HG02970 (cell line): ENCODE measurements at regions not wholly inside any gene's neighbourhood (a gene's known extent, or its start where the extent isn't known, plus 50 kb on each side); places are given as distances from the start of the nearest gene placed in this dataset.
"Not testable (repeated sequence)": the region's sequence is repeated elsewhere in the genome, so short reads cannot be mapped to it uniquely, and the experiment has no call there.

Experiments
- ATAC-seq: cut with Tn5 transposase; IDR thresholded peaks from one replicate; pipeline ENCODE4 v1.9.1; 2021; ENCODE audit warnings: mild to moderate bottlenecking, moderate library complexity, moderate number of reproducible peaks; ENCODE audit not compliant: unreplicated experiment, low FRiP score

DNA sequence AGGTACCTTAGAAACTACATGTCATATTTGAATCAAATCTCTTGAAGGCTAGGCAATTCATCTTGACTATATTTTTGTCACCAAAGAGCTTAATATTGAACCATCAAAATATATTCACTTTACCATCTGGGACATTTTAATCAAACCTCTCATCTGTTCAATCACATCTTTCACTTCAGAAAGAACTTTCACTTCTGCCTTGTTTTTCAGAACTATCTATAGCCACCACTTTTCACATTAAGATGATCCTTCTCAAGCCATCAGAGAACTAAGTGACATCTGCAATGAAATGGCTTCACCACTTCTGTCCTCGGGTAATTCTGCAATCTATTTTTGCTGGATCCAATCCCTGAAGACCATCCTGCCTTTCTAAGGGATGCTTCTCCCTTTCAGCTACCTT lies 57.8 kb downstream of the OR2B2 start:
- no peak for ATAC-seq

DNA sequence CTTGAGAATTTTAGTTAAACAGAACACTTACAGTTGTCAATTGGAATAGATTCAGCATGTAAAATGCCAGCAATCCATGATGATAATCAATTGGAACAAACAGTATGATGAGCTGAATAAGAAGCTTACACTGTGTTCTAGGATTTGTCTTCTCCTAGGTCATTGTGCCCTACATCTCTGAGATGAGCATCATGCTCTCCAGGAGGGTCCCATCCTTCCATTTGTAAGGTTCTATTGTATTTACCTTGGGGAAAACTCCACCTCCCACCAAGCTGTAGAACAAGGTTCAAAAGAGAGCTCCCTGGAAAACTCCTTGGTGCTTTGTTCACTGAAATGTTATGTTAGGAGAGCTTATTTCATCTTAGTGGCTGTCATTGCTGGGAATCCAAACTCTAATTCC lies 60.8 kb downstream of the OR2B2 start:
- no peak for ATAC-seq

DNA sequence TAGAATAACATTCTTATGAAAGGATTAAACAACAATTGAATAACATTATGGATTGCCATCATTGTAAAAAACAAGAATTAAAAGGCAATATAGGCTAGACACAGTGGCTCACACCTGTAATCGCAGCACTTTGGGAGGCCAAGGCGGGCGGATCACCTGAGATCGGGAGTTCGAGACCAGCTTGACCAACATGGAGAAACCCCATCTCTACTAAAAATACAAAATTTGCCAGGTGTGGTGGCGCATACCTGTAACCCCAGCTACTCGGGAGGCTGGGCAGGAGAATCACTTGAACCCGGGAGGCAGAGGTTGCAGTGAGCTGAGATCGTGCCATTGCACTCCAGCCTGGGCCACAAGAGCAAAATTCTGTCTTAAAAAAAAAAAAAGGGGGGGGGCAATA lies 63.2 kb downstream of the OR2B2 start:
- not testable (repeated sequence) for ATAC-seq

DNA sequence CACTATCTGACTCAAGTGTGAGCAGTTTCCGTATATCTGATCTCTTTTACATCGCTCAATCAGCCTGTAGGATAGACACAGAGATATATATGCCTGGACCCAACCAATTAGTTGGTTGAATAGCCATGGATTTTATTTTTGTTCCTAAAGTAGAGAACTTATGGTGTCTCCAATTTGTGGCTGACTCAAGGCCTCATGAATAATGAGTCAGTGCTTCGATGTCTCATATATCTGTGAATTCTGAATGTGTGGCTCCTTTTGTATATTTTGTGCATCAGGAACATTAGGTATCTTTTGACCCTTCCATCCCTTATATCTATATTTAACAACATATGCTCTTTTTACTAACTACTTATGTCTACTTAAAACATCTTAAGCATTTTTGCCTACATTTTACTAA lies 64.5 kb downstream of the OR2B2 start:
- no peak for ATAC-seq

- ATAC-seq: no peak
These were observed 71.6 kb downstream of the OR2B2 start for GRCh38 chr6:27840572-27840971.

GRCh38 chr6:27839626-27840475 lies 72.3 kb downstream of the OR2B2 start:
- ATAC-seq: no peak

DNA sequence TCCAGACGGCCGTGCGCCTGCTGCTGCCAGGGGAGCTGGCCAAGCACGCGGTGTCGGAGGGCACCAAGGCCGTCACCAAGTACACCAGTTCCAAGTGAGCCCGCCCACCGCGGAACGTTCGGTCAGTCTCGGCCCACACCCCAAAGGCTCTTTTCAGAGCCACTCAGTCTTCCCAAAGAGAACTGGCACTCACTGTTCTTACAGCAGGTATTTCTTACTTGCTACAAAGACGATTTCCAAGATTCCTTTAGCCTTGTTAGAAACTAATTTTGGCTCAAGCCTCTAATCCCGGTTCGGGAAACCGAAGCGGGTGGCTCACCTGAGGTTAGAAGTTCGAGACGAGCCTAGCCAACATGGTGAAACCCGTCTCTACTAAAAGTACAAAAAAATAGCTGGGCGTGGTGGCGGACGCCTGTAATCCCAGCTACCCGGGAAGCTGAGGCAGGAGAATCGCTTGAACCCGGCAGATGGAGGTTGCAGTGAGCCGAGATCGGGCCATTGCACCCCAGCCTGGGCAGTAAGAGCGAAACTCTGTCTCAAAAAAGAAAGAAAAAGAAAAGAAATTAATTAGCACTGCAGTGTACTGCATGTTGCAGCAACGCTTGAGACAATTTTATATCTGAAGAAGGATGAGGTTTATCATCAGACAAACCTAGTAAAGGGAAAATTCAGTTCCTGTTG lies 73.1 kb downstream of the OR2B2 start:
- ATAC-seq: no peak

- peak; percentile 81 for ATAC-seq
These were observed 73.9 kb downstream of the OR2B2 start for GRCh38 chr6:27838058-27838944.

GRCh38 chr6:27837625-27838057 lies 74.6 kb downstream of the OR2B2 start:
- no peak for ATAC-seq

GRCh38 chr6:27836783-27837624 lies 75.2 kb downstream of the OR2B2 start:
- no peak for ATAC-seq

DNA sequence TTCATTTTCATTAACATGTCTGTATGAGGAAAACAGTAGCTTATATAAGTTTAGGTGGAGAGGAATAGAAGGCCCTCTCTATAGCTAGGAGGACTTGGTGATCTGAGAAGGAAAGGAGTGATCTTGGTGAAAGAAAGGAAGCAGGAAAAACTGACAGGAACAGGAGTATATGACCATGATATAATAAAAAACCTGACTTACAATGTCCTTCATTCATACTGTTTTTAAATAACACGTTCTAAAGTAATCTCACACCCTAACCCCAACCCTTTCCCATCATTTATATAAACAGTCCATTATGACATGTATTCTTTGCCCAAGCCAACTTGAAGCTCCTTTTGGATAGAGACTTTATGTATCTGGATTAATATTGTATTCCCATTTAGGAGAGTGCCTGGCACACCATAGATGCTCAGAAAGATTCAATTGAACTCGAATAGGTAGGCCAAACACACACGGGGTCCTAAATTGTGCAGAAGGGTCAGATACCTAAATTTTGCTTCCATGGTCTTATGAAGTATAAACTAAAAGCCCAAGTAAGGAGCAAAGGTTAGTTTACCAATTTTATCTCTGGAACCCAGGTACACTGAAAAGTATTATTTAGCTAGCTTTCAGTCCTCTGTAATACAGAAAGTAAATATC lies 75.9 kb downstream of the OR2B2 start:
- ATAC-seq: no peak

GRCh38 chr6:27834879-27835549 lies 77.2 kb downstream of the OR2B2 start:
- no peak for ATAC-seq

DNA sequence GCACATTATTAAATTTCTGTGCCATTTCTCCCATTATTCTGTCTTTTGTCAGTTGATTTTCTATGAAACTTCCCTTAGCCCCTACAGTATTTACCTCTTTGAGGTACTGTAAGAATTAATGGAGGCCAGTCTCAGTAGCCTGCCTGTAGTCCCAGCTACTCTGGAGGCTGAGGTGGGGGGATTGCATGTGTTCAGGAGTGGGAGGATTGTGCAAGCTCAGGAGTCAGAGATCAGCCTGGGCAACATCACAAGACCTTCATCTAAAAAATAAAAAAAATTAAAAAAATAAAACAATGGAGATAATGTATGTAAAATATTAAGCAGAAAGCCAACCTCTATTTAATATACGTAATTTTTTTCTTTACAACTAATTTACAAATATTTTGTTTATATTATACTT lies 77.8 kb downstream of the OR2B2 start:
- no peak for ATAC-seq

DNA sequence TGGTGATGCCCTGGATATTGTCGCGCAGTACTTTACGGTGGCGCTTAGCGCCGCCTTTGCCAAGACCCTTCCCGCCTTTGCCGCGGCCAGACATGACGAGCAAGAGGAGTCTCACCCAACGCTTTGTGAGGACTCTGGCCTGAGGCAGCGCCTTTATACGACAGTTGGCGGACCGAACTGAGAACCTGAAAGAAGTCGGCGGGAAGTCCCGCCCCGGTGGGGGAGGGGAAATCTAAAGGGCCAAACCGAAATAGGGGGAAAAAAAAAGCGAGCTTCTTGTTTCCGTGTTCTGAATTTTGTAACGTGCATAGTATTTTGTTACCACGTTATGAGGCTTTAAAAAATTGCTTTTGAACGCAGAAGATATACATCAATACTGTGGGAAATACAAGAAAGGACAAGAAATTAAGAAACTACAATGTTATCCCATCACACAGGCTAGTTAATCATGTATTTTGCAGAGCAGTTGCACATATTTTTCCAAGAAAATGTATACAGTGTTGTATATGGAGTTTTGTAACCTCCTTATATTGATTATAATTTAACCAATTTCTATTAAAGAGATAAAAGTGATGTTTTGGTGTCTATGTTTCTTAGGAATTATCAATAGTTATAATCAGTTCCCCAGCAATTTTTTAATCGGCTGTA lies 80.6 kb downstream of the OR2B2 start:
- ATAC-seq: peak; percentile 87

DNA sequence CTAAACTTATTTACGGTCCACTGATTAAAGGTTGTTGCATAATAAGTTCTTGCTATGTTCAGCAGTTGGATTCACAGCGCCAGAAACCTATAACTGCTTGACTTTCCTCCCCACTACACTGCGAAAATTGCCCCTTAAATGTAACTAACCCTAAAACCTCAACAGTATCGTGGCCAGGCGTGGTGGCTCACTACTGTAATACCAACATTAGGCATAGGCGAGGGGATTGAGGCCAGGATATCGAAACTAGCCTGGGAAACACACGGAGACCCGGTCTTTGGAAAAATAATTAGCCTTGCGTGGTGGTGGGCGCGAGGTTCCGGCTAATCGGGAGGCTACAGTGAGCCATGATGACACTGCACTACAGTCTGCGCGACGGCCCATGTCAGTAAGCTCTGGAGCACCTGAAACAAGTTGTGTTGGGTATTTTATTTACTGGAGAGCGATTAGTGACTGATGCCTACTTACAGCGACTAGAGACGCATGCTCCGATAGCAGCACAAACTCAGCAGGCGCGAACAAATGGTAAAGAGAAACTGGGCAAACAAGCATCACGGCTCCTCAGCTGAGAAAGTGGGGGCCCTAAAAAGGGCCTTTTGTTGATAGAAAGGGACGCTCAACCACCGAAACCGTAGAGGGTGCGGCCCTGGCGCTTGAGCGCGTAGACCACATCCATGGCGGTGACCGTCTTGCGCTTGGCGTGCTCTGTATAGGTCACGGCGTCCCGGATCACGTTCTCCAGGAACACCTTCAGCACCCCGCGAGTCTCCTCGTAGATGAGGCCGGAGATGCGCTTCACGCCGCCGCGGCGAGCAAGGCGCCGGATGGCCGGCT lies 81.4 kb downstream of the OR2B2 start:
- peak; percentile 24 for ATAC-seq

- no peak for ATAC-seq
These were observed 82.0 kb downstream of the OR2B2 start for GRCh38 chr6:27830212-27830599.

GRCh38 chr6:27829453-27830211 lies 82.6 kb downstream of the OR2B2 start:
- no peak for ATAC-seq
